ENCODE measurements at regions not wholly inside any gene's neighbourhood (a gene's known extent, or its start where the extent isn't known, plus 50 kb on each side); places are given as distances from the start of the nearest gene placed in this dataset.

DNA sequence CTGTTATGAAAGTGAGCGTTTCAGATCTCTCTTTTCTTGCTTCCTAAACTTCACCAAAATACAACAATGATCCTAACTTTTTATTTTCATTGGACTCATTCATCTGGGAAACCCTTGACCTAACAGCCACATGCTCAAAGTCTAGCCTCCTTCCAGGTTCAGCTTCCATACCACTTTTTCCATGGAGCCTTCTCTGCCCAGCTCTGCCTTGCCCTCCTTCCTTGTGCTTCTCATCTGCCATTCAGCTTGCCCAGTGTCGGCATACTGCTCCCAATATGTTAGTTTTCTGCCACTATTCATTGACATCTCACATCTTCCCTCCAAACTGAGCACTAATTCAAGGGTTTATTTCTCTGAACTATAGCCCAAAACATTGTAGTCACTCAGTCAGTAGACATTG is 214.7 kb downstream of the RAD51AP2 start:
- TF ChIP-seq, protein P1, sequence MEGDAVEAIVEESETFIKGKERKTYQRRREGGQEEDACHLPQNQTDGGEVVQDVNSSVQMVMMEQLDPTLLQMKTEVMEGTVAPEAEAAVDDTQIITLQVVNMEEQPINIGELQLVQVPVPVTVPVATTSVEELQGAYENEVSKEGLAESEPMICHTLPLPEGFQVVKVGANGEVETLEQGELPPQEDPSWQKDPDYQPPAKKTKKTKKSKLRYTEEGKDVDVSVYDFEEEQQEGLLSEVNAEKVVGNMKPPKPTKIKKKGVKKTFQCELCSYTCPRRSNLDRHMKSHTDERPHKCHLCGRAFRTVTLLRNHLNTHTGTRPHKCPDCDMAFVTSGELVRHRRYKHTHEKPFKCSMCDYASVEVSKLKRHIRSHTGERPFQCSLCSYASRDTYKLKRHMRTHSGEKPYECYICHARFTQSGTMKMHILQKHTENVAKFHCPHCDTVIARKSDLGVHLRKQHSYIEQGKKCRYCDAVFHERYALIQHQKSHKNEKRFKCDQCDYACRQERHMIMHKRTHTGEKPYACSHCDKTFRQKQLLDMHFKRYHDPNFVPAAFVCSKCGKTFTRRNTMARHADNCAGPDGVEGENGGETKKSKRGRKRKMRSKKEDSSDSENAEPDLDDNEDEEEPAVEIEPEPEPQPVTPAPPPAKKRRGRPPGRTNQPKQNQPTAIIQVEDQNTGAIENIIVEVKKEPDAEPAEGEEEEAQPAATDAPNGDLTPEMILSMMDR (IDR thresholded peaks at IDR 0.05), result no peak
- no peak for TF ChIP-seq EP300 (IDR thresholded peaks at IDR 0.05)
